GM12878 (cell line): ENCODE measurements at regions not wholly inside any gene's neighbourhood (a gene's known extent, or its start where the extent isn't known, plus 50 kb on each side); places are given as distances from the start of the nearest gene placed in this dataset.

ENCODE experiments used
- CBFB ChIP-seq: IDR thresholded peaks from 2 replicates; pipeline ENCODE4 v1.6.1; 2016; ENCODE audit warnings: antibody characterized with exemption, low read depth
- CTCF ChIP-seq, 3 experiments: IDR thresholded peaks in 2 of 3; conservative IDR thresholded peaks in 1 of 3; 2 replicates each; pipeline ENCODE4 v1.5.1; 2011; ENCODE audit warnings: low read depth in 3 of 3, low read length in 3 of 3, mild to moderate bottlenecking in 3 of 3, control low read depth in 2 of 3, moderate library complexity in 2 of 3, inconsistent platforms in 1 of 3, mixed read lengths in 1 of 3; ENCODE audit not compliant: control insufficient read depth in 2 of 3, insufficient read depth in 1 of 3; ENCODE audit errors: extremely low read depth in 1 of 3
- EZH2 ChIP-seq: IDR thresholded peaks from 2 replicates; pipeline ENCODE4 v1.6.1; 2012; ENCODE audit warnings: low read depth, mild to moderate bottlenecking, control low read depth, inconsistent platforms, low read length, borderline replicate concordance; ENCODE audit not compliant: control insufficient read depth
- MTA2 ChIP-seq: fragments of 450-650 bp; IDR thresholded peaks from 2 replicates; pipeline ENCODE4 v1.6.1; 2016; ENCODE audit warnings: low read depth, mild to moderate bottlenecking, moderate library complexity
- SIX5 ChIP-seq: IDR thresholded peaks from 2 replicates; pipeline ENCODE4 v1.6.1; 2011; ENCODE audit warnings: mild to moderate bottlenecking, low read depth, low read length, moderate library complexity; ENCODE audit not compliant: severe bottlenecking

- no peak for TF ChIP-seq CTCF (IDR thresholded peaks at IDR 0.05 in 2 of 3, conservative IDR thresholded peaks at IDR 0.05 in 1 of 3; ENCODE audit: control insufficient read depth in 2 of 3, extremely low read depth in 1 of 3, insufficient read depth in 1 of 3, low read depth in 3 of 3, low read length in 3 of 3)
- no peak for TF ChIP-seq SIX5
- no peak for TF ChIP-seq CBFB
- no peak for TF ChIP-seq MTA2
- TF ChIP-seq EZH2 = no peak
Observed at GRCh38 chr3:191568206-191568605, 107.2 kb downstream of the PYDC2 start.
